Esophagus muscularis mucosa (tissue), 3 donors: ENCODE measurements at regions not wholly inside any gene's neighbourhood (a gene's known extent, or its start where the extent isn't known, plus 50 kb on each side); places are given as distances from the start of the nearest gene placed in this dataset.
"Not testable (repeated sequence)": the region's sequence is repeated elsewhere in the genome, so short reads cannot be mapped to it uniquely, and the experiment has no call there.

Source experiments
- CTCF ChIP-seq, 3 experiments: fragments of 200-600 bp in 2 of 3; fragments of 450-650 bp in 1 of 3; sonication (generic) in 2 of 3; IDR thresholded peaks; one replicate each; pipeline ENCODE4 v1.5.1; 2017 to 2019; ENCODE audit warnings: antibody characterized with exemption in 3 of 3, mild to moderate bottlenecking in 2 of 3, moderate library complexity in 1 of 3
- POLR2A ChIP-seq: fragments of 450-650 bp; IDR thresholded peaks from one replicate; pipeline ENCODE4 v1.6.1; 2017; ENCODE audit warnings: antibody characterized with exemption, moderate library complexity, mild to moderate bottlenecking, low read depth

- not testable (repeated sequence) for TF ChIP-seq CTCF (IDR thresholded peaks at IDR 0.05); POLR2A
These were observed 51.1 kb upstream of the BNC1 start for GRCh38 chr15:83335542-83335941.
